HG03103 (cell line): ENCODE measurements at regions not wholly inside any gene's neighbourhood (a gene's known extent, or its start where the extent isn't known, plus 50 kb on each side); places are given as distances from the start of the nearest gene placed in this dataset.

ENCODE experiments used
- ATAC-seq: cut with Tn5 transposase; IDR thresholded peaks from one replicate; pipeline ENCODE4 v1.9.1; 2021; ENCODE audit warnings: low read depth; ENCODE audit not compliant: unreplicated experiment

DNA sequence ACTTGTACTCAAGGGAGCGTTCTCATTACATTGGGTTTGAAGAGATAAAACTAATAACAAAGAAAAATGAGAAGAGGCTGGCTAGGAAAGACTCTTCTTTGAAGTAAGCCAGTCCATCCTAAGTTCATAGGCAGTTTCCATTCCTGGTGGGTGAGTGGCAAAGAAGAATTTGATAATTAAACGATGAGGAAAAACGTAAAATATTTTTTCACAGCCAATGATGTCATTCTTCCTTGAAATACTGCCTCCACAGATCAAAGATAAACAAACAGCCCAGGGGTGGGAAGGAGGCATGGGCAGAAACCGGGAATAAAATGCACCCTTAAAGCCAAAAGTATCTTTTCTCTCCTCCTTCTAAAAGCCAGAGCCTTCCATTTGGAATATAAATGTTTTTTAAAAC lies 346.6 kb downstream of the PMP22 start:
- no peak for ATAC-seq

DNA sequence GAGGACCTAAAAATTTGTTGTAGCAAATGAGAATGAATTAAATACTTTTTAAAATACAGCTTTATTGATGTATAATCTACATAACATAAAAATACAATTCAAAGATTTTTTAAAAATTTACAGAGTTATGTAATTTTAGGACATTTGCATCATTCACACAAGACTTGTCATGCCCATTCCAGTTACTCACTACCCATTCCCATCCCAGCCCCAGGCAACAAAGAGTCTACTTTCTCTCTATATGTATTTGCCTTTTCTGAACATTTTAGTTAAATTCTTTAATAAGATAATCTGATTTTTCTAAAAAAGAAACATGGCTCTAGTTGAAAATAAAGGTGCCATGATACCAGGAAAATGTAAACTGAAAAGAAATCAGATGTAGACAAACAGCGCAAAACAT lies 354.2 kb downstream of the PMP22 start:
- no peak for ATAC-seq

- ATAC-seq = no peak
Observed at GRCh38 chr17:14904386-14904785, 360.7 kb downstream of the PMP22 start.

DNA sequence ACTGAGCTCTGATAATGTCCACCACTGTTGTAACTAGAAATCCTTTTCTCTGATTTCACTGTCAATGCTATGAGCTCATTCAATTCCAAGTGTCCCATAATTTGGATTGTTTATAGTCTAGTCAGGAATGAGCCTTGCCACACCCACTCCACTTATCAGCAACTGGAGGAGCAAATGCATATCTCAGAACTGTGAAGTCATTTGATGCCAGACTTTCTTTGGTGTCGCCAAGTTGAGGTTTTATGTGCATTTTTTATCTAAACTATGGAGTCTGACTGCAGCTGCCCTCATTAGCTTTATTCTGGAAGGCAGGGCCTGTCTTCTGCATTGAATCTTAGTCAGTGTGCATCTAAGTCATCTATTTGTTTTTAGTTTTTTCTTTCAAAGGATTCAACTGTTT lies 361.3 kb downstream of the PMP22 start:
- no peak for ATAC-seq

DNA sequence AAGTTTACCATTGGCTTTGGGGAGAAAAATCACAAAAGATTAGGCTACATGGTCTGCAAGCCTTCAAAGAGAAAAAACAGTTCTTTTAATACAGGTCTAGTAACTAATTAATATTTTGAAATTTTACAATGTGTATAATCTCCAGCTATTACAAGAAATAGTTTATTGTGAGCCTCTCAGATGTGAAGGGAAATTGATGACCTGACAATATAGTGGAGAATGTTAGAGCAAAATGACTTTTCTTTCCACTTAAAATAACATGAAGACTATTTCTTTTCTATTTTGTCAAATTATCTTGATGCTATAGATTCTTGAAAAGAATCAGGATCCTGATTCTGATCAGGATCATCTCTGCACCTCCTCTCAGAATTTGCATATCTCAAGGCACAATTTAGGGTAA lies 362.3 kb downstream of the PMP22 start:
- no peak for ATAC-seq

DNA sequence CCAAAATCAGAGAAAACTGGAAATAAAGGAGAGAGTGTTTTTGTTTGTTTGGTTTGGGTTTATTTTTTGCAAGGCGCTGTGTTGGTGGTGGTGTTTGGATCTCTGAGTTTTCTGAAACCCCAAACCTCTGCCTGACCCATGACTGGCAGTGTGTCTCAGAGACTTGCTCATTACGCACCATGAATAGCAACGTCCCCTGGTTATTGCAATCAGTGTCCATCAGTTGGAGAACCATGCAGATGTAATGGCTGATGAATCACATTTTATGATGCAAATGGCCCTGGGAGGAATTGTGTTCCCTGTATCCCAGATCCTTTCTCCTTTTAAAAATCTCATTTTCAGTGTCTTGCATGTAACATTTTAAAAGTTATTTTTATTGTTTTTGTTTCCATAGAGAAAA lies 362.8 kb downstream of the PMP22 start:
- no peak for ATAC-seq

GRCh38 chr17:14901376-14901775 lies 363.8 kb downstream of the PMP22 start:
- ATAC-seq = no peak

DNA sequence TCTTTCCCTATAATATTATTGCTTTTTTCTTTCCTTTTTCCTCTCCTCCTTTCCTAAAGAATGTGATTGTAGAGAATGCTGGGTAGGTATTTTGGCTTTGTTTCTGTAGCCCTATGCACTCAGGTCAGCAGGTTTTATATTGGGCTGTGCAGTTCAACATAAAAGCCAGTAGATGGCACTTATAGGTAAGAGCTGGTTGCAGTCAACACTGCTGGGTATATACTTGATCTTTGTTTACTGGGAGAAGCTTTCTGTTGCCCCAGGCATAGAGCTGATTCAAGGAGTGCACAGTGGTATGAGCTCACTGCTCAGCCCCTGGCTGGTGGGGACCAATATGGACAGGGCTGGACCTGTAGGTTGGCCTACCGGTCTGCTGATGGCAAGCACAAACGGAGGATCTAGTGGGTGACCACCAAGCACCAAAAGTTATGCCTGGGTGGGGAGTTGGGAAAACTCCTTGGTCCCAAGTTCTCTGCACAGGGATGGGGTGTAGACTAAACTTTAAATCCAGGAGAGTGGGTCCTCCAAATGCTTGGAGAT lies 378.9 kb downstream of the PMP22 start:
- ATAC-seq = no peak

- ATAC-seq = no peak
Observed at GRCh38 chr17:14882131-14882530, 383.0 kb downstream of the PMP22 start.

- ATAC-seq = no peak
Observed at GRCh38 chr17:14875557-14876412, 389.3 kb downstream of the PMP22 start.

- ATAC-seq = no peak
Observed at GRCh38 chr17:14873996-14874395, 391.1 kb downstream of the PMP22 start.

DNA sequence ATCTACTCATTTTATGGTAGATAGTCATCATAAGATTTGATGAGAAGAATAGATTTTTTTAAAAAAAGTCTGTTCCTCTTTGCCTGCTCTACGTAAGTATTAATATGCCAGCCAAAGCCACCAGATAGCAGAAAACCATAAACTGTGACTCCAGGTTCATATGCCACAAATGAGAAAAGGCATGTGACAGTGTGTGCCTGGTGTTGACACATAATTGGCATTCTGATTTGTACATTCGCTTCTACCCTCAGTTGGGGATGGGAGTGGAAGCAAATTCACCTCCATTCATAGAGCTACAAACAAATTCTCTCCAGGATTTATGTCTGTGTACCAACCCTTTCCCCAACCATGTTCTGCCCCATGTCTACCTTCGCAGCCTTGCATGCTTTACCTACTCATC lies 391.6 kb downstream of the PMP22 start:
- ATAC-seq = no peak

DNA sequence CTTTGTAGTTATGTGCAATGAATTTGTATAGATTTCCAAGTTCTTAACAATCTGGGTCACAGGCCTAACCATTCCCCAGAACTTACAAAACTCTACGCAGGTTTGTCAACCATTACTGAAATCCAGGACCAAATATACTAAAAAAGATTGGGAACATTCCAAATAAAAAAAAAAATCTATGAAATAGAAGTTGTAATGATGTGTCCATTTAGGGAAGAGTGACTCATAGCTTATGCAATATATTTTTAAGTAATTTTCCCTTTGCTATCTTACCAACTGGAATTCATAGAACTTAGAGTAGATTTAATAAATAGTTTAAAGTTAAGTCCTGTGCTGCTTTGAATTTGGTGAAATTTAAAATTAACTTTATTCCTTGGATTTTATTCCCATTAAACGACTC lies 393.2 kb downstream of the PMP22 start:
- ATAC-seq = no peak

DNA sequence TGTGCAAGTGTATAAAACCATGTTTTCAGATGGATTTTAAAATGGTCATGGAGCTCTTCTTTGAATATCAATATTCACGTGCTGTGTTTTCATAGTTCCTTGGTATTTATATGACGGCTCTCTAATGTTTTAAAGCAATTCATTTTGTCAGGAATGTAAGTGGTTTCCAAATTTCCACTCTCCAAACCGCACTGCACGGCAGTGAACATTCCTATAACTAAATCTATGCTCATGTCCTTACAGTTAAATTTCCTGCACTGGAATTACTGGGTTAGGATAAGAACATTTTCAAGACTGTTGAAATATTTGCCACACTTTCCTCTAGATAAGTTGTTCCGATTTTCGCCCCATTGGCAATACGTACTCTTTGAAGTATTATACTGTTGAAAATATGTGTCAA lies 398.9 kb downstream of the PMP22 start:
- no peak for ATAC-seq

DNA sequence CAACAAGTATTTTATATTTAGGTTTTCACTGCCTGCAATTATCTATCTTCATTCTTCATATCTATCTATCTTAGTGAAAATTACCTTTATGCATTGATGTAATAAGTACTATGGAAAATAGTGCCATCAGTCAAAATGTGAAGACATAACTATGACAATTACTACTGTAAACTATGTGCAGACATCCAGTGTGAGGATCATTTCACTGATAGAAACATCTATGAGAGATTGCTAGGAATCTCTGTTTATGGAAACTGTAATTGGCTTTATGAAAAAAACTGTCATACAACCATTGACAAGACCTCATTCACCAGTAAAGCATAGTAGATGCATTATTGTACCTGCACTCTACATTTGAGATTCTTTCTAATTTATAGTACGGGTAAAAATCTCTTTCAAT lies 401.0 kb downstream of the PMP22 start:
- no peak for ATAC-seq

DNA sequence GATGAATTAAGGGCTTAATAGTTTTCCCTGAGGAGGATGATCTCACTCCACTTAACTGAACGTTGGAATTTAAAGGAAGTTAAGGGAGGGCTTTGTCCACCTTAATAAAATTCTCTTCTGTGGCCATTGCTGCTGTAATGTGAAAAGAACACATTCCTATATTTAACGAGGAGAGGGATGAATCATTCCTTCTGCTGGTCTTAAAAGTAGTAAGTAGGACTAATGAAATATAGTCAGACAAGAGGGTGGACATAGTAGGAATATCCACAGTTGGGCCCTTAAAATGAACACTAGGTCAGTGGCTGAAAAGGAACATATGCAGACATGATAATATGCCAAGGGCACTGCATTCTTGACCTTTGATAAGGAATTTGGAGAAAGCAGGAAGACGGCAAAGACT lies 405.6 kb downstream of the PMP22 start:
- no peak for ATAC-seq

DNA sequence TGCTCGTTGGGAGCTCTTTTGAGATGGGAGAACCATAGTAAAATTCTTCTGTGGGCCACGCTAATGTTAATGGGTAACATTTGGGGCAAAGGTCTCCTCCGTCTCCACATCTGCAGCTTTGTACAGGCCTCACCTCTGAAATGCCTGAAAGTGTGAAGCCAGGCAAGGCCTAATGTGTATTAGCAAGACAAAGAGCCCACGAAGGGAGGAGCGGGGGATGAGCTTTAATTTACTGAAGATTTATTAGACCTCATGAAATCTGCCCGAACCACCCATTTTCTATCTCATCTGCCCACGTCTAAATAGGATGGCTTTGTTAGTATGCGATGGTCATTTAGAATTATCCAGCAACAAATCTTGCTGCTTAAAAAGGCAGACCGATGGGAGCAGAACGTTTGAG lies 408.9 kb downstream of the PMP22 start:
- no peak for ATAC-seq

GRCh38 chr17:14854691-14855090 lies 410.4 kb downstream of the PMP22 start:
- no peak for ATAC-seq

DNA sequence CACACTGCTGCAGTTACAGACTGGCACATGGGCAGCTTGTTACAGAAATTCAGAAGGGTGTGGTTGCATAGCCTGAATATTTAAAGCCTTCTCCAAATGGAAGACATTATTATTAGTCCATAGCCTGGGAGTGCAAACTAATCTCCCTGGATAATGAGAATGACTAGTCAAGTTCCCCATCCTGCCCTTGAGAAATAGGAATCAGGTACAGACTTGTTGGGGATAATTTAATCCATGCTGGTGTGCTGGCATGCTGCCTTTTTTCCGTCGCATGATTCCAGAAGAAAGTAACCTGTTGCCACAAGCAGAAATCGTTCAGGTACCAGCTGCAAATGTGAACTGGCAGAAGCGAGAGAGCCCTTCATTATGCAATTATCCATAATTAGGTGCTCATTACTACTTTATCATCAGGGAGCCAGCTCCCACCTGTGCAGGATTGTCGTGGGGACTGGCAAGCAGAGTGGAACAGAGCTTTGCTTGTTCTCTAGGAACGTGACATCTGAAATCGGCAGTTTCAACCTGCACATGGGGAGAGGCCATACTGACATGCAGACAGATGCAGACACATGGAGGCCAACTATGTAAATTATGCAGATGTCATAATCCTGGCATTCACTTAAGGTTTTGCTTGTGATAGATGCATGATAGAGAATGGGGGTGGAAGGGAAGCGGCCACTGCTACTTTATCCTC lies 419.4 kb downstream of the PMP22 start:
- ATAC-seq = no peak

DNA sequence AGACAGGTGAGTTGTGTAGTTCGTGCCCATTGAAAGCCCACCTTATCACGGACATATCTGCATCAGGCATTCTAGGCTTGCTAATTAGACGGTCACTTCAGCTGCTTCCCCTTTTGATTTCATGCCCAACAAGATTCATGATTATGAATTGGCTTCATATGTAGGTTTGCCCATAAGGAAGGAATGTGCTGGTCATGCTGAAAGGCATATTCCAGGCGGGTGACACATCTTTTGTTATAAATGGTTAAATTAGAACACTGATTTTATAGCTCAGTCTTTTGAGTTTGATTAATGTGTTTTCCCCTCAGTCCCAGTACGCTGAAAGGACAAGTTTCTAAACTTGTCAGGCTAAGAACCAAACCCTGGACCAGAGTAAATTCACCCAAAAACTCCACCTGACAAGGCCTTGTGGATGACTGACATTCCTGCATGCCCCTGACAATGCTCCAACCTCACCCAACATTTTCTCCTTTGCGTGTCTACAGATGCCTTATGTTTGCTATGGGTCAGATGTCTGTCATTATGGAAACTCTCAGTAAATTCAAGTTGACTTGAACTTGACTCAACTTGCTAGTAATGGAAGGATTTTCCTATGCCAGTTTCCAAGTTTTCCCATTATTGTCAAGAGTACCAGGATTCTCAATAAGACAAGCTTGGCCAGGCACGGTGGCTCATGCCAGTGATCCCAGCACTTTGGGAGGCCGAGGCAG lies 421.9 kb downstream of the PMP22 start:
- ATAC-seq = no peak

- ATAC-seq = no peak
Observed at GRCh38 chr17:14840616-14841231, 424.4 kb downstream of the PMP22 start.
